ENCODE measurements at regions not wholly inside any gene's neighbourhood (a gene's known extent, or its start where the extent isn't known, plus 50 kb on each side); places are given as distances from the start of the nearest gene placed in this dataset.
"Not testable (repeated sequence)": the region's sequence is repeated elsewhere in the genome, so short reads cannot be mapped to it uniquely, and the experiment has no call there.

GRCh38 chr9:75197561-75197960 is 109.2 kb downstream of the OSTF1 start:
- WGBS, 2 donors, result 47 to 53% methylated on average over 5 of the region's 5 CpGs
- no peaks in the 10 kb centered on the region for H3K4me1 ChIP-seq (ENCODE audit: control insufficient read depth in 2 of 2, insufficient read depth in 2 of 2, low read length in 1 of 2)
- H3K27me3 ChIP-seq (ENCODE audit: control insufficient read depth in 1 of 2, insufficient read depth in 2 of 2, low read length in 2 of 2), result no peaks in the 10 kb centered on the region
- H3K4me3 ChIP-seq (ENCODE audit: low read depth in 1 of 2, low read length in 2 of 2), result no peak overlapping the region
- no peak overlapping the region for H3K27ac ChIP-seq (ENCODE audit: low read depth in 2 of 2, low read length in 1 of 2)
- H3K36me3 ChIP-seq (ENCODE audit: control insufficient read depth in 2 of 2, insufficient read depth in 2 of 2, low read length in 1 of 2), result no peaks in the 10 kb centered on the region
- no peaks in the 10 kb centered on the region for H3K9me3 ChIP-seq (ENCODE audit: control insufficient read depth in 2 of 2, insufficient read depth in 1 of 2, low read depth in 1 of 2, low read length in 1 of 2)

GRCh38 chr9:75198436-75198835 is 110.1 kb downstream of the OSTF1 start:
- no peak overlapping the region for H3K4me3 ChIP-seq (ENCODE audit: low read depth in 1 of 2, low read length in 2 of 2)
- no peak overlapping the region for H3K27ac ChIP-seq (ENCODE audit: low read depth in 2 of 2, low read length in 1 of 2)
- H3K27me3 ChIP-seq (ENCODE audit: control insufficient read depth in 1 of 2, insufficient read depth in 2 of 2, low read length in 2 of 2), result no peaks in the 10 kb centered on the region
- no peaks in the 10 kb centered on the region for H3K4me1 ChIP-seq (ENCODE audit: control insufficient read depth in 2 of 2, insufficient read depth in 2 of 2, low read length in 1 of 2)
- 86 to 90% methylated on average over 7 of the region's 7 CpGs for WGBS, 2 donors
- no peaks in the 10 kb centered on the region for H3K36me3 ChIP-seq (ENCODE audit: control insufficient read depth in 2 of 2, insufficient read depth in 2 of 2, low read length in 1 of 2)
- H3K9me3 ChIP-seq (ENCODE audit: control insufficient read depth in 2 of 2, insufficient read depth in 1 of 2, low read depth in 1 of 2, low read length in 1 of 2), result no peaks in the 10 kb centered on the region

DNA sequence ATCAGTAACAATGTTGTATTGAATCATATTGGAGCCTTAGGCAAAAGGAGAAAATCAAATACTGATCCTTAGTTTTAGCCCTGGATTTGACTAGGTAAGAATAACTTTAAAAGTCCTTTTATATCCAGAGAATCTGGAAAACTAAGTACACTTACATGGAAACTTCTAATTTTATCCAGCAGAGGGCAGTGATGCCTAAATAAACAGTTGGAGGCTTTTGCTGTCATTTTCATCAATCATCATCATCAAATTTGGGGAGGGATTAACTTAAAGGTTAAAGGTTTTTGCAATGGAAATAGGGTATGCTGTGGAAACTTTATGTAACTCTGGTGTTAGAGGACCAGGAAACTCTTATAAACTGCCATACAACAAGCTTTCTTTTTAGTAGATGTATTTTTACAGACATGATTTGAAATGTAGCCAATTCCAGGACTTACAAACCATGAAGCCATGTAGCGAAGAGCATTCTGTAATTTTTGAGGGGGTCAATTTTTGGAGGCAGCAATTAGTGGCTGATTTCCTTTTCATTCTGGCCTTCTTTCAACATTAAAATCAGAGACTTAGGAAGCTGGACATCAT is 112.7 kb downstream of the OSTF1 start:
- Histone ChIP-seq H3K27me3 (ENCODE audit: control insufficient read depth in 1 of 2, insufficient read depth in 2 of 2, low read length in 2 of 2) (no peaks in the 10 kb centered on the region), H3K27ac (ENCODE audit: low read depth in 2 of 2, low read length in 1 of 2) (no peak overlapping the region), H3K9me3 (ENCODE audit: control insufficient read depth in 2 of 2, insufficient read depth in 1 of 2, low read depth in 1 of 2, low read length in 1 of 2) (no peaks in the 10 kb centered on the region), H3K4me3 (ENCODE audit: low read depth in 1 of 2, low read length in 2 of 2) (no peak overlapping the region), H3K4me1 (ENCODE audit: control insufficient read depth in 2 of 2, insufficient read depth in 2 of 2, low read length in 1 of 2) (no peaks in the 10 kb centered on the region), H3K36me3 (ENCODE audit: control insufficient read depth in 2 of 2, insufficient read depth in 2 of 2, low read length in 1 of 2) (no peaks in the 10 kb centered on the region)
- WGBS, 2 donors, result 60 to 63% methylated on average over 1 of the region's 1 CpG

DNA sequence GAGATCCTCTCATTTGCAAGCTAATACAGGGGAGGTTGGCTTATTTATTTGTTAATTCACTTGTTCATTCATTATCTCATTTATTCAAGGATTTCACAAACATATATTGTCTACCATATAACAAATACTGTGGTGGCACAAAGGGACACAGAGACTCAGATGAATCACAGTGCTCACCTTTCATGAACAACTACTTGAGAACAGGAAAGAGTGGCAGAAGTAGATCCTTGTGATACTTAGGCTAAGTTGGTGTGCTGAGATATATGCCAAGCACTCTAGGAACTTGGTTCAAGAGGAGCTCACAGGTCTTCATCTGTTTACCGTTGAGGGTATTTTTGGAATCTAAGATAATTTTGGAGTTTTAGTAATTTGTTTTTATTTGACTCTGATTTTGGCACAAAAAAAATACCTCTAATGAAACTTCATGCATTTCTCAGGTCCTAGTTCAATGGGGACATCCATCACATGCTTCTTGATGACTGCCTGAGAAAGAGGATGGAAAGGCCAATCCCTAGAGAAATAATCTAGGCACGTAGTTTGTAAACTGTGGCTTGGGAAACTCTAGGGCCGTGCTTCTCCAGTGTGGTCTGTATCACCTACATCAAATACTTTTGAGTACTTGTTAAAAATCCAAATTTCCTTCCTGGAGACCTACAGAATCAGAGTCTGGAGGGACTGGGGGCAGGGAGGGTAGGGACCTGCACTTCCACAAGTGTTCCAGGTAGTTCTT is 113.3 kb downstream of the OSTF1 start:
- Histone ChIP-seq H3K4me3 (ENCODE audit: low read depth in 1 of 2, low read length in 2 of 2) (no peak overlapping the region), H3K27ac (ENCODE audit: low read depth in 2 of 2, low read length in 1 of 2) (no peak overlapping the region), H3K27me3 (ENCODE audit: control insufficient read depth in 1 of 2, insufficient read depth in 2 of 2, low read length in 2 of 2) (no peaks in the 10 kb centered on the region), H3K9me3 (ENCODE audit: control insufficient read depth in 2 of 2, insufficient read depth in 1 of 2, low read depth in 1 of 2, low read length in 1 of 2) (no peaks in the 10 kb centered on the region), H3K4me1 (ENCODE audit: control insufficient read depth in 2 of 2, insufficient read depth in 2 of 2, low read length in 1 of 2) (no peaks in the 10 kb centered on the region), H3K36me3 (ENCODE audit: control insufficient read depth in 2 of 2, insufficient read depth in 2 of 2, low read length in 1 of 2) (no peaks in the 10 kb centered on the region)
- 87 to 95% methylated on average over 3 of the region's 3 CpGs for WGBS, 2 donors

DNA sequence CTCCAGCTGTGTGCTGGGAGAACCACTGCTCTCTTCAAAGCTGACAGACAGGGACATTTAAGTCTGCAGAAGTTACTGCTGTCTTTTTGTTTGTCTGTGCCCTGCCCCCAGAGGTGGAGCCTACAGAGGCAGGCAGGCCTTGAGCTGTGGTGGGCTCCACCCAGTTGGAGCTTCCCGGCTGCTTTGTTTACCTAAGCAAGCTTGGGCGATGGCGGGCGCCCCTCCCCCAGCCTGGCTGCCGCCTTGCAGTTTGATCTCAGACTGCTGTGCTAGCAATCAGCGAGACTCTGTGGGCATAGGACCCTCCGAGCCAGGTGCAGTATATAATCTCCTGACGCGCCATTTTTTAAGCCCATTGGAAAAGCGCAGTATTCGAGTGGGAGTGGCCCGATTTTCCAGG is 119.7 kb downstream of the OSTF1 start:
- H3K36me3 ChIP-seq (ENCODE audit: control insufficient read depth in 2 of 2, insufficient read depth in 2 of 2, low read length in 1 of 2); H3K9me3 ChIP-seq (ENCODE audit: control insufficient read depth in 2 of 2, insufficient read depth in 1 of 2, low read depth in 1 of 2, low read length in 1 of 2); H3K4me3 ChIP-seq (ENCODE audit: low read depth in 1 of 2, low read length in 2 of 2); H3K4me1 ChIP-seq (ENCODE audit: control insufficient read depth in 2 of 2, insufficient read depth in 2 of 2, low read length in 1 of 2); H3K27me3 ChIP-seq (ENCODE audit: control insufficient read depth in 1 of 2, insufficient read depth in 2 of 2, low read length in 2 of 2); H3K27ac ChIP-seq (ENCODE audit: low read depth in 2 of 2, low read length in 1 of 2): not testable (repeated sequence)
- WGBS, 2 donors, result 87 to 100% methylated on average over 7 to 12 of the region's 12 CpGs

GRCh38 chr9:75210215-75210614 is 121.9 kb downstream of the OSTF1 start:
- 37 to 64% methylated on average over 3 of the region's 3 CpGs for WGBS, 2 donors
- Histone ChIP-seq H3K4me3 (ENCODE audit: low read depth in 1 of 2, low read length in 2 of 2) (no peak overlapping the region), H3K9me3 (ENCODE audit: control insufficient read depth in 2 of 2, insufficient read depth in 1 of 2, low read depth in 1 of 2, low read length in 1 of 2) (no peaks in the 10 kb centered on the region), H3K27me3 (ENCODE audit: control insufficient read depth in 1 of 2, insufficient read depth in 2 of 2, low read length in 2 of 2) (no peaks in the 10 kb centered on the region), H3K4me1 (ENCODE audit: control insufficient read depth in 2 of 2, insufficient read depth in 2 of 2, low read length in 1 of 2) (no peaks in the 10 kb centered on the region), H3K27ac (ENCODE audit: low read depth in 2 of 2, low read length in 1 of 2) (no peak overlapping the region), H3K36me3 (ENCODE audit: control insufficient read depth in 2 of 2, insufficient read depth in 2 of 2, low read length in 1 of 2) (no peaks in the 10 kb centered on the region)

- WGBS, 2 donors, result 84 to 86% methylated on average over 3 of the region's 3 CpGs
- no peak overlapping the region for H3K4me3 ChIP-seq (ENCODE audit: low read depth in 1 of 2, low read length in 2 of 2)
- H3K27me3 ChIP-seq (ENCODE audit: control insufficient read depth in 1 of 2, insufficient read depth in 2 of 2, low read length in 2 of 2), result no peaks in the 10 kb centered on the region
- no peak overlapping the region for H3K27ac ChIP-seq (ENCODE audit: low read depth in 2 of 2, low read length in 1 of 2)
- no peaks in the 10 kb centered on the region for H3K4me1 ChIP-seq (ENCODE audit: control insufficient read depth in 2 of 2, insufficient read depth in 2 of 2, low read length in 1 of 2)
- H3K36me3 ChIP-seq (ENCODE audit: control insufficient read depth in 2 of 2, insufficient read depth in 2 of 2, low read length in 1 of 2), result no peaks in the 10 kb centered on the region
- no peaks in the 10 kb centered on the region for H3K9me3 ChIP-seq (ENCODE audit: control insufficient read depth in 2 of 2, insufficient read depth in 1 of 2, low read depth in 1 of 2, low read length in 1 of 2)
Observed at GRCh38 chr9:75213765-75214164, 125.5 kb downstream of the OSTF1 start.

- peaks cover 0 to 3% of the 10 kb centered on the region in 2 donors for H3K4me1 ChIP-seq (ENCODE audit: control insufficient read depth in 2 of 2, insufficient read depth in 2 of 2, low read length in 1 of 2)
- no peak overlapping the region for H3K4me3 ChIP-seq (ENCODE audit: low read depth in 1 of 2, low read length in 2 of 2)
- H3K36me3 ChIP-seq (ENCODE audit: control insufficient read depth in 2 of 2, insufficient read depth in 2 of 2, low read length in 1 of 2), result peaks cover 0 to 3% of the 10 kb centered on the region in 2 donors
- WGBS, 2 donors, result 79 to 83% methylated on average over 2 of the region's 2 CpGs
- peaks cover 3 to 5% of the 10 kb centered on the region in 2 donors for H3K9me3 ChIP-seq (ENCODE audit: control insufficient read depth in 2 of 2, insufficient read depth in 1 of 2, low read depth in 1 of 2, low read length in 1 of 2)
- H3K27me3 ChIP-seq (ENCODE audit: control insufficient read depth in 1 of 2, insufficient read depth in 2 of 2, low read length in 2 of 2), result no peaks in the 10 kb centered on the region
- no peak overlapping the region for H3K27ac ChIP-seq (ENCODE audit: low read depth in 2 of 2, low read length in 1 of 2)
Observed at GRCh38 chr9:75226403-75227139, 138.3 kb downstream of the OSTF1 start.

GRCh38 chr9:75228893-75229292 is 140.6 kb downstream of the OSTF1 start:
- H3K4me3 ChIP-seq (ENCODE audit: low read depth in 1 of 2, low read length in 2 of 2), result no peak overlapping the region
- peak overlapping the region; percentile 59 to 82 for H3K27ac ChIP-seq (ENCODE audit: low read depth in 2 of 2, low read length in 1 of 2)
- peaks cover 0 to 3% of the 10 kb centered on the region in 2 donors for H3K36me3 ChIP-seq (ENCODE audit: control insufficient read depth in 2 of 2, insufficient read depth in 2 of 2, low read length in 1 of 2)
- H3K27me3 ChIP-seq (ENCODE audit: control insufficient read depth in 1 of 2, insufficient read depth in 2 of 2, low read length in 2 of 2), result no peaks in the 10 kb centered on the region
- peaks cover 0 to 3% of the 10 kb centered on the region in 2 donors for H3K4me1 ChIP-seq (ENCODE audit: control insufficient read depth in 2 of 2, insufficient read depth in 2 of 2, low read length in 1 of 2)
- peaks cover 3 to 4% of the 10 kb centered on the region in 2 donors for H3K9me3 ChIP-seq (ENCODE audit: control insufficient read depth in 2 of 2, insufficient read depth in 1 of 2, low read depth in 1 of 2, low read length in 1 of 2)
- WGBS, 2 donors, result 61 to 68% methylated on average over 3 of the region's 3 CpGs

Data from esophagus (tissue), 2 donors.